RWPE2 (cell line): ENCODE measurements at regions not wholly inside any gene's neighbourhood (a gene's known extent, or its start where the extent isn't known, plus 50 kb on each side); places are given as distances from the start of the nearest gene placed in this dataset.
A peak's percentile ranks its signal among the peaks of the same experiment; 100 is the strongest.

Source experiments
- ATAC-seq: fragments of 200-7000 bp; cut with Tn5 transposase; 3 replicates; pipeline ENCODE4 v1.9.1; 2021; ENCODE audit warnings: low read depth
- DNase-seq: peaks from one replicate; pipeline ENCODE4 v3.0.0-alpha.2; 2020; ENCODE audit warnings: low spot score
- H3K27ac ChIP-seq: fragments of 450-650 bp; 2 replicates; pipeline ENCODE4 v1.5.1; 2017; ENCODE audit warnings: mild to moderate bottlenecking; ENCODE audit not compliant: poor library complexity, severe bottlenecking
- H3K27me3 ChIP-seq: fragments of 250-450 bp; sonication (Bioruptor Pico); 2 replicates; pipeline ENCODE4 v1.5.1; 2021; ENCODE audit warnings: mild to moderate bottlenecking, moderate library complexity; ENCODE audit not compliant: insufficient read depth, poor library complexity, severe bottlenecking
- H3K36me3 ChIP-seq: fragments of 250-450 bp; sonication (Bioruptor Pico); 2 replicates; pipeline ENCODE4 v1.5.1; 2020; ENCODE audit warnings: low read depth, mild to moderate bottlenecking, moderate library complexity
- H3K4me1 ChIP-seq: fragments of 250-450 bp; sonication (Bioruptor Pico); 2 replicates; pipeline ENCODE4 v1.5.1; 2021; ENCODE audit warnings: mild to moderate bottlenecking, moderate library complexity; ENCODE audit not compliant: insufficient read depth, poor library complexity, severe bottlenecking
- H3K4me3 ChIP-seq: fragments of 250-450 bp; sonication (Bioruptor Pico); 2 replicates; pipeline ENCODE4 v1.5.1; 2021; ENCODE audit warnings: mild to moderate bottlenecking, moderate library complexity; ENCODE audit not compliant: severe bottlenecking
- H3K9me3 ChIP-seq: fragments of 250-450 bp; sonication (Bioruptor Pico); 2 replicates; pipeline ENCODE4 v1.5.1; 2021; ENCODE audit warnings: mild to moderate bottlenecking, moderate library complexity; ENCODE audit not compliant: severe bottlenecking
- CTCF ChIP-seq: fragments of 450-650 bp; IDR thresholded peaks from one replicate; pipeline ENCODE4 v1.5.1; 2017; ENCODE audit warnings: mild to moderate bottlenecking, moderate library complexity; ENCODE audit not compliant: poor library complexity, severe bottlenecking

GRCh38 chr2:181380581-181380980 is 76.6 kb upstream of the ITGA4 start:
- DNase-seq: no peak
- no peak for TF ChIP-seq CTCF
- no peak for ATAC-seq
- H3K4me3 ChIP-seq: no peak overlapping the region
- no peaks in the 10 kb centered on the region for H3K27me3 ChIP-seq
- H3K36me3 ChIP-seq: no peaks in the 10 kb centered on the region
- H3K27ac ChIP-seq: no peak overlapping the region
- no peaks in the 10 kb centered on the region for H3K9me3 ChIP-seq
- no peaks in the 10 kb centered on the region for H3K4me1 ChIP-seq

GRCh38 chr2:181384923-181385322 is 72.3 kb upstream of the ITGA4 start:
- Histone ChIP-seq H3K4me1 (no peaks in the 10 kb centered on the region), H3K36me3 (no peaks in the 10 kb centered on the region), H3K4me3 (no peak overlapping the region), H3K9me3 (no peaks in the 10 kb centered on the region), H3K27me3 (no peaks in the 10 kb centered on the region), H3K27ac (no peak overlapping the region)
- DNase-seq (no peak), ATAC-seq (no peak)
- no peak for TF ChIP-seq CTCF

- no peak overlapping the region for H3K27ac ChIP-seq
- no peak for ATAC-seq
- peaks cover 8% of the 10 kb centered on the region for H3K4me1 ChIP-seq
- no peak for DNase-seq
- no peaks in the 10 kb centered on the region for H3K9me3 ChIP-seq
- no peak overlapping the region for H3K4me3 ChIP-seq
- TF ChIP-seq CTCF: no peak
- H3K36me3 ChIP-seq: no peaks in the 10 kb centered on the region
- H3K27me3 ChIP-seq: no peaks in the 10 kb centered on the region
These were observed 67.7 kb upstream of the ITGA4 start for GRCh38 chr2:181389524-181389923.

GRCh38 chr2:181393472-181393871 is 63.7 kb upstream of the ITGA4 start:
- Histone ChIP-seq H3K27ac (no peak overlapping the region), H3K4me3 (no peak overlapping the region), H3K36me3 (no peaks in the 10 kb centered on the region), H3K27me3 (no peaks in the 10 kb centered on the region), H3K4me1 (peaks cover 8% of the 10 kb centered on the region), H3K9me3 (no peaks in the 10 kb centered on the region)
- TF ChIP-seq CTCF: no peak
- ATAC-seq: peak; percentile 86; the same call in 2 of the 3 replicates
- DNase-seq: no peak

GRCh38 chr2:181394741-181395437 is 62.3 kb upstream of the ITGA4 start:
- DNase-seq: no peak
- Histone ChIP-seq H3K4me1 (peaks cover 8% of the 10 kb centered on the region), H3K9me3 (no peaks in the 10 kb centered on the region), H3K36me3 (no peaks in the 10 kb centered on the region), H3K4me3 (no peak overlapping the region), H3K27me3 (no peaks in the 10 kb centered on the region), H3K27ac (no peak overlapping the region)
- no peak for TF ChIP-seq CTCF
- ATAC-seq: no peak
